GM18868 (cell line): ENCODE measurements at regions not wholly inside any gene's neighbourhood (a gene's known extent, or its start where the extent isn't known, plus 50 kb on each side); places are given as distances from the start of the nearest gene placed in this dataset.
"Not testable (repeated sequence)": the region's sequence is repeated elsewhere in the genome, so short reads cannot be mapped to it uniquely, and the experiment has no call there.

Experiments
- ATAC-seq: cut with Tn5 transposase; IDR thresholded peaks from one replicate; pipeline ENCODE4 v1.9.1; 2021; ENCODE audit warnings: mild to moderate bottlenecking, moderate library complexity; ENCODE audit not compliant: unreplicated experiment

DNA sequence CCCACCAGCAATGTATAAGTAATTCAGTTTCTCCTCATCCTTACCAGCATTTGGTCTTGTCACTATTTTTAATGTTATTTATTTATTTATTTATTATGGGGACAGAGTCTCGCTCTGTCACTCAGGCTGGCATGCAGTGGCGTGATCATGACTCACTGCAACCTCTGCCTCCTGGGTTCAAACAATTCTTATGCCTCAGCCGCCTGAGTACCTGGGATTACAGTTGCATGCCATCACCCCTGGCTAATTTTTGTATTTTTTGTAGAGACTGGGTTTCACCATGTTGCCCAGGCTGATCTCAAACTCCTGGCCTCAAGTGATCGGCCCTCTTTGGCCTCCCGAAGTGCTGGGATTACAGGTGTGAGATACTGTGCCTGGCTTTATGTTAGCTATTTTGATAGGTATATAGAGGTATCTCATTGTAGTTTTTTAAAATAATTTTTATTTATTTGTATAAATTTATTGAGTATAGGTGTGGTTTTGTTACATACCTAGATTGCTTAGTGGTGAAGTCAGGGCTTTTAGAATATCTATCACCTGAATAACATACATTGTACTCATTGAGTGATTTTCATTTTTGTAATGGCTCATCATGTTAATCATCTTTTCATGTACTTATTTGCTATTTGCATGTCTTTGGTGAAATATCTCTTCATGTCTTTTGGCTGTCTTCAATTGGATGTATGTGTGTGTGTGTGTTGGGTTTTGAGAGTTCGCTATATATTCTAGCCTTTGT is 53.3 kb downstream of the TANC2 start:
- no peak for ATAC-seq

DNA sequence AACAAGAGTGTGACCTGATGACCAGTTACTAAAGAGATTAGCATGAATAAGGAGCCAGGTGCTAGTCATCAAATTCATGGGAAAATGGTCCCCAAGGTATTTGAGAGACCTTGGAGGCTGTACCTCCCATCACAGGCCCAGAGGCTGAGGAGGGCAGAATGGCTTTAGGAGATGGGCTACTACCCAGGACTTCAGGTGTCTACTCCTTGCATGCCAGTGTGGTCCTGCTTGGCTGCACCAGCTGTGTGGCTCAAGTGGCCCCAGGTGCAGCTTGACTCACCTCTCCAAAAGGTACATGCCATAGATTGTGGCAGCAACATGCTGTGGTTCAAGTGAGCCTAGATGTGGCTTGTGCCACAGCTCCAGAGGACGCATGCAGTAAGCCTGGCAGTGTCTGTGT is 56.5 kb downstream of the TANC2 start:
- no peak for ATAC-seq

DNA sequence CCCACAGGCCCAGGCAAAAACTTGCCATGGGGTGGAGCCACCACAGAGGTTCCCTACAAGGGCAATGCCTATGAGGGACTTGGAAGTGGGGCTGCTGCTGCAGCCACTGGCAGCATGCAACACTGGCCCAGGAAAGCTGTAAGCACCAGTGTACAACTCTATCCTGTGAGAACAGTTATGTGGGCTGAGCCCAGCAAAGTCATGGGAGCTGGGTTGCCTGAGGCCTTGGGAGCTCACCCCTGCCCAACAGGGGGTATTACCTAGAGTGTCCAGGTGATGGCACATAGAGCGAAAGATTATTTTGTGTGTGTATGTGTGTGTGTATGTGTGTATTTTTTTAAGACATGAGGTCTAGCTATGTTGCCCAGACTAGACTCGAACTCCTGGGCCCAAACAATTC is 57.0 kb downstream of the TANC2 start:
- no peak for ATAC-seq

GRCh38 chr17:63024201-63024600 is 58.2 kb downstream of the TANC2 start:
- no peak for ATAC-seq

GRCh38 chr17:63024716-63025115 is 58.7 kb downstream of the TANC2 start:
- no peak for ATAC-seq

- not testable (repeated sequence) for ATAC-seq
Observed at GRCh38 chr17:63025637-63026036, 59.6 kb downstream of the TANC2 start.

DNA sequence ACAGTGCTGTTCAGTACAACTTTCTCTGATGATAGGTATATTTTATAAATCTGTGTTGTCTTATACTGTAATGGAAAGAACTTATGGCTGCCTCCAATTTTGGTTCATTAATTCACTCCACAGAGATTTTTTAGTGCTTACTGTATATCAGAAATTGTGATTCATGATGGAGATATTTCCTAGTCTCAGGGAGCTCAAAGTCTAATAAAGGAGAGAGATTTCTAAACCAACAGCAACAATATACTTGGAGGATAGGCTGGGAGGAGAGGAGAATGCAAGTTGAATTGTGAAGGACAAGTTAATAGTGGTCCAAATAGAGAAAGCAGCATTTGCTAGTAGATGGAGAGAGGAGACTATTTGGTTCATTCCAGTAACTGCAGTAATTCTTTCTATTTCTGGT is 63.5 kb downstream of the TANC2 start:
- no peak for ATAC-seq

DNA sequence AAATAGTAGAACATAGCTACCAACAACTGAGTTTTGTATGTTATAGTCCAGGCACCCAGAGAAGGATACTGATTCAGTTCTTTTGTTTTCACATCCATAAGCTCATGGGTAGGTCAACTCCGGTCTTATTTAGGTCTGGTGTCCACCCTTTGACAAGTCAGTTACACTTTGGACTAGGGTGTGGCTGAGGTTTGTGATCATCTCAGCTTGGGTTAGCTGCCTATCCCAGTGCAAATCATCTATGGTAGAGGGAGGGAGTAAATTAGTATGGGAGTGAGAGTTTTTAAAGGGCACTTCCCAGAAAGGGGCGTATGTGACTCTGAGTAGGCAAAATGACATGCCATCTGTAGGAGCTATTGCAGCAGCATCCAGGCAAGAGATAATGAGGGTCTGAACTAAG is 66.1 kb downstream of the TANC2 start:
- no peak for ATAC-seq

DNA sequence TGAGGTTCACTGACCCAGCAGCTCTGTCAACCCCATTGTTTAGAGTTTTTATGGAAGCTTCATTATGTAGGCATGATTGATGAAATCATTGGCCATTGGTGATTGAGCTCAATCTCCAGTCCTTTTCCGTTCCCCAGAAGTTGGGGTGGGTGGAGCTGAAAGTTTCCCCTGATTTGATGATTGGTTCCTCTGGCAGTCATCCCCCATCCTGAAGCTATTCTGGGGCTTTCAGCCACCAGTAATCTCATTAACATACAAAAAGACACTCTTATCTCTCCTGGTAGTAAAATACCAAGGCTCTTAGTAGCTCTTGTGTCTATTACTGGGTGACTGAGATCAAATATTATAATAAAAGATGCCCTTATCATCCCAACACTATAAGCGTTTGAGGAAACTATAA is 67.1 kb downstream of the TANC2 start:
- ATAC-seq: no peak

DNA sequence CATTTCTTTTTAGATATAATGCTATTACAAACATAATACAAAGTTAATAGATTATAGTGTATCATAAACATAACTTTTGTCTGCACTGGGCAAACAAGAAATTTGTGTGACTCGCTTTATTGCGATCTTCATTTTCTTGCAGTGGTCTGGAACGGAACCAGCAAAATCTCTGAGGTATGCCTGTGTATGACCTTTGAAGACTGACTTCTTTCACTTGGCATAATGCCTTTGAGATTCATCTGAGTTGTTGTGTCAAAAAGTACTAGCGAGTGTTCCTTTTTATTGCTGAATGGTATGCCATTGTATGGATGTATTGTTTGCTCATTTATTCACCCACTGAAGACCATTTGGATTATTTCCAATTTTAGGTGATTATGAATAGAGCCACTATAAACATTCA is 69.2 kb downstream of the TANC2 start:
- ATAC-seq: no peak

GRCh38 chr17:63035695-63036094 is 69.7 kb downstream of the TANC2 start:
- ATAC-seq: no peak

DNA sequence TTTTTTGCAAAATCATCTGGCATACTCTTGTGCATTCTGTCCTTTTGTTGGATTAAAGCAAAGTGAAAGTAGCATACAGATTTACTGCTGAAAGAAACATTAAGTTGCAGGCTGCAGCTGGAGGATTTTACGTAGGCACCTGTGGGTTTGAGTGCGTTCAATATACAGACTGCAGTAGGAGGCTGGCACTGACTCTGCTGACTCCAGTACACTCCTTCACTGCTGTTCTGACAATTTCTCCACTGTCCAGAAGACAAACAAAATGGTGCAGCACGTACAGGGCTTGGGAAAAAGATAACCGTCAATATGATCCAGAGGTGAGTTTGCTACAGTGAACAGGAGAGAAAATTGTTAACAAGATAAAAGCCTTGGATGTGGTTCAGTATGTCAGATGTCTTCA is 73.3 kb downstream of the TANC2 start:
- ATAC-seq: no peak

DNA sequence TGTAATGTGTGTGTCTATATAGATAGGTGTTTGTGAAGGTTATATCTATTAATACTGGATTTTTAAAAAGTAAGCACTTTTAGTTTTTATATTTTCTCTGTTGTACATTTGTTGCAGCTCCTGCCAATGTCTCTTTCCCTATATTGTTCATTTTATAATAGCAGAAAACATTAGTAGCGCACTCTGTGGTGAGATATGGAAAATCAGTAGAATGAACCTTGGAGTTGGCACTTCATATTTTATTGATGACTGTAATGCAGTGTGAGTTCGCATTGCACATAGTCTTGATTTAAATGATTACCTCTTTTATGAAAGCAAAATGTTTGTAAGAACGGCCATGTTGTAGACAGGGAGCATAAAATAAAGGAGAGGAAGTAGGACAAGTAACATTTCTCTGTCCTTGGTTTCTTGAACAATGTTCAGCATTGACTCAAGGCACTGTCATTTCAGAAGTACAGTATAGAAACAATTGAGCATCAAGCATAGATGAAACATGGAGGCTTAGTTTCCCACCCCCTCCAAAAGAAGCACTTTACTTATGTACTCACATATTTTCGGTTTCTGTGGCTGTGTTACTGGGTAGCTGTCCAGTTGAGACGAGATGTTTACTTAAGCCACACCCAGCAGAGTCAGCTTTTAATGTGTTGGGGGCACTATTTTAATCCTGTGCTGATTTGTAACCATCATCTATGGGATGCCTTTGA is 74.0 kb downstream of the TANC2 start:
- peak; percentile 42 for ATAC-seq

DNA sequence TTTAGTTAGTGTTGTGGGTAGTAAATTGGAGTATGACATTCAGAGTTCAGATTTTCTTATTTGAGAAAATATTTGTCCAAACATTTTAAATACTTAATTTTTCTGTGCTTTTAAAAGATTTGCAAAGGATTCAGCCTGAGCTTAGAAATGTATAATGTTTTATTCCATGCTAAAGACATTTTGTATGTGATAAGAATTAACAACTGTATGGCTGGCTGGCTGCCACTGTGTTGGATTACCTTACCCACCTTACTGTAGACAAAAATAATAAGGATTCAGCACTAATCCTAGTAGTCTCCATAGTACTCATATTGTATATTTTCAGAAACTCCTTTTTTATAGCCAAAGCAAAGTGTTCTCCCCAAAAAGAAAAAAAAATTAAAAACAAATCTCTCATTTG is 74.8 kb downstream of the TANC2 start:
- ATAC-seq: no peak

GRCh38 chr17:63041251-63041650 is 75.2 kb downstream of the TANC2 start:
- ATAC-seq: no peak

DNA sequence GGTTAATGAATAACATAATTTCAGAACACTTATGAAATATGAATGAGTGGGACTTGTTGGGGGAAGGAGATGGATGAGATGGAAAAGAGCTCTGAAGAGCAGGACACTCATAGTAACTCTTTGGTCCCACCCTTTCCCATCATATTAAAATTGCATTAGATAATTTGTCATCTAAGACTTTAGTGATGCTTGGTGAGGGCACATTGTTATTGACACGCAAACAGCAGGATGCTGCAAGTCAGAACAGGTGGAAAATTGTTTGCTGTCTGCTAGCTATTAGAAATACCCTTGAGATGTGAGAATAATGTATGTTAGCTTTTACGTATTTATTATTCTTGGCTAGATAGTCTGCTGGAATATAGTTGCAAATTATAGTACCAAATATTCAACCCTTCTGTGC is 75.7 kb downstream of the TANC2 start:
- no peak for ATAC-seq

DNA sequence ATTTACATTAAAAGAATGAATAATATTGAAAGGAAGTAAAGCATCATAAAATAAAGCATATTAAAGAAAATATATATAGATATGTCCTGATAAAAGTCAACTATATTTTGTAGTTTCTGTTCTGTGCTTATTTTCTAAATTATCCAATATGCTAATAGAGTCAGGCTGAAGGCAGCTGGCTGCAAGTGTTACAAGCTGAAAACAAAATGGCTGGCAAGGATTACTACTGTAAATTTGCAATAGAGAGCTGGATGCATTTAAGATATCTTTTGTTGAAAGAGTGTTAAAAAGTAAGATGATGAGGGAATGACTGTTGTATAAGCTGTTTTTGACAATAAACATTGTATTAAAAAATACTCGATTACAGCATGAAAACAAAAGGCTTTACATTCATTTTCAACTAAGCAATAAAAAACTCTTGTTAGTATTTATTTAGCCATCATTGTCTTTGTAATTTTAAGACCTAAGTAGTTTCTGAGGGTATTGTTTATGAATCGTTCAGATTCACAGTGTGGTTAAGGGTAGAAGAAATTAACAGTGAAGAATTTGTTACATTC is 76.3 kb downstream of the TANC2 start:
- no peak for ATAC-seq

DNA sequence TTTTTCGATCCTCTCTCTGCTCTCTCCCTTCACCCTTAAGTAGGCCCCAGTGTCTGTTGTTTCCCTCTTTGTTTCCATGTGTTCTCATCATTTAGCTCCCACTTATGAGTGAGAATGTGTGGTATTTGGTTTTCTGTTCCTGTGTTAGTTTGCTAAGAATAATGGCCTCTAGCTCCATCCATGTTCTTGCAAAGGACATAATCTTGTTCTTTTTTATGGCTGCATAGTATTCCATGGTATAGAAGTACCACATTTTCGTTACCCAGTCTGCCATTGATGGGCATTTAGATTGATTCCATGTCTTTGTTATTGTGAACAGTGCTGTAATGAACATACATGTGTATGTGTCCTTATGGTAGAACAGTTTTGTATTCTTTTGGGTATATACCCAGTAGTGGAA is 91.5 kb downstream of the TANC2 start:
- ATAC-seq: not testable (repeated sequence)

DNA sequence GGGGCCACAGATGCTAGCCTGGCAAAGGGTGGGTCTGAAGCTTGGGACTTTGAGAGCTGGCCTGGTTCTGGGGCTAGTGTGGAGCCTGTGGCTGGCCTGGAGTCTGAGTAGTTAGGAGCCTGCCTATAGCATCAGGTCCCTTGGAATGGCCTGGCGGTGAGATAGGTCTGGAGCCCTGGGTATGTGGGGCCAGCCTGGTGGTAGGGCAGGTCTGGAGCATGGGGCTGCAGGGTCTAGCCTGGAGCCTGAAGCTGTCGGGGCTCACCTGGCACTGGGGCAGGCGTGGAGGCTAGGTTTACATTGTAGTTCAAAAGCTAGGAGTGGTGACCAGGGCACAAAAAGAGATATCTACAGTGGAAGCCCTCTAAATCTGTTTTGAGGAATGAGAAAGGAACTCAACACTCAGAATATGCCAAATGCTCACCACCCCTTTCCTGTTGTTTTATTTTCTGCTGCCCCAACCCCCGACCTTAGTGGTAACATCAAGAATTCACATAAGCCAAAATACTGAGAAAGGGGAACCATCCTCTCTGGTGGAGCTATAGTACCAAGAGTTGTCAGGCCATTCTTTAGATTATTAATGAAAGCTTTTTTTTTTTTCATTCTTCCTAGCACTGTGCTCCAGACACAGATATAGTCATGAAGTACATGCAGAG is 100.3 kb downstream of the TANC2 start:
- no peak for ATAC-seq

DNA sequence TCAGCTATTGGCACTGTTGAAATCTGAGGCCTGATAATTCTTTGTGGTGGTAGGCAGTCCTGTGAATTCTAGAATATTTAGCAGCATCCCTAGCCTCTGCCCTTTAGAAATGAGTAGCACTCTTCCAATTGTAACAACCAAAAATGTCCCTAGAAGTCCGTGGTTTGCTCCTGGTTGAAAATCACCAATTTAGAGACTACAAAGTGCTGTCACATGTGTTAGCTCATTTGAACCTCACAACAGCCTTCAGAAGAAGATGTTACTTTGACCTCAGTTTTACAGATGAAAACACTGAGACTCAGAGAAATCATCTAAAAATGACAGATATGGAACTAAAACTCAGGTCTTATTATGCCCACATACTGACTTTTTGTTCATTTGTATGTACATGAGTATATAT is 103.2 kb downstream of the TANC2 start:
- no peak for ATAC-seq

DNA sequence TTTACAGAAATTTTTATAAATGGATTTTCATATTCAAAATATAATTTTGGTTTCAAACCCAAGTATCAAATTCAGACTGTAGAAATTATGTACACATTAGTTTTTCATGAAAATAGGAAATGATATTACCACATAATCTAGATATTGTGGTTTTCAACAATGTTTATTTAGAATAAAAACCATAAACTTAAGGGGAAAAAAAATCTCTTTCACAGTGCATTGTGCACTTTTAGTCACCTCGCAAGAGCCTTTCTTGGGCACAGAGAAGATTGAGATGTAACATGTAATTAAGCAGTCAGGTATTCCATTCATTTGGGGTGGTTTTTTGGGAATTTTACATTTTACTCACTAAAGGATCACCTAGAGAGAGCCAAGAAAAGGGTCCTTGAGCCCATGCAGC is 104.0 kb downstream of the TANC2 start:
- ATAC-seq: no peak

DNA sequence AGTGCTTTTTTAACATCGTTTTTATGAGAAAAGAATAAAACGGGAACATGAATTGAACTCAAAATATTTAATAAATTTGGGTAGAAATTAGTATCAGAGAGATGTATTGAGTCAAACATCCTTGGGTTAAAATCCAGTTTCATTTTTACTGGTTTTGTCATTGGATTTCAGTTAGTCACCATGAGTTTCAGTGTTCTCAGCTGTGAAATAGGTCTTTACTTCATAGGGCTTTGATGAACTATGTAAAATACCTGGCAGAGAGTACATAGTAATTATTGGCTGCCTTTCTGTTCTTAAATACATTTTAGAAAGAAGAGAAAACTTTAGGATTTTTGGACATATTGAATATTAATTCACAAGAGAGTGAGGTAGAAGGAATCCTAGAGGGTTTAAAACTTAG is 105.8 kb downstream of the TANC2 start:
- no peak for ATAC-seq
